ENCODE measurements at regions not wholly inside any gene's neighbourhood (a gene's known extent, or its start where the extent isn't known, plus 50 kb on each side); places are given as distances from the start of the nearest gene placed in this dataset.

DNA sequence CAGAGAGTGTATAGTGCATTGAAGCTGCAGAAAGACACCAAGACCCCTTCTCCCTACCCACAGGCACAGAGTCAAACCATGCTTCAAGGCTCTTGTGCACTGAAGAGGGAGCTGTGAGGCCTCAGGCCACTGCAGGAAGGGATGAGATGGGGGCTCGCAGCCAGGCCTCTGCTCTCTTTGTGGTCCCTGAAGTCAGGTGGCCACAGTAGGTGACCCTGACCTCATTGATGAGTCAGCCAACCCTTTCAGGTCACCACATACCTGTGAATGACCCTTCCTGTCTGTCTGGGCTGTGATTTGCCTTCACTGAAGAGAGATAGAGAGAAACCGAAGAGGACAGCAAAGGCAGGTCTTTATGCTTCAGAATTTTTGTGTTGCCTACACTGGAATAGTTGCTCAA is 372.1 kb downstream of the ACTL7B start:
- Histone ChIP-seq H3K9me3 (ENCODE audit: low read length) (no peaks in the 10 kb centered on the region), H3K36me3 (ENCODE audit: insufficient read depth, low read length) (no peaks in the 10 kb centered on the region), H3K27ac (ENCODE audit: low read depth, low read length, poor library complexity, severe bottlenecking) (no peak overlapping the region), H4K20me1 (ENCODE audit: insufficient read depth, low read length) (no peaks in the 10 kb centered on the region), H3K4me3 (ENCODE audit: low read depth, low read length, poor library complexity, severe bottlenecking) (no peak overlapping the region), H2AFZ (ENCODE audit: low read length) (no peak overlapping the region), H3K4me1 (ENCODE audit: insufficient read depth, low read length, severe bottlenecking) (no peaks in the 10 kb centered on the region), H3K9me2 (ENCODE audit: low read depth, low read length) (no peaks in the 10 kb centered on the region), H3K4me2 (ENCODE audit: low read length) (no peak overlapping the region), H3K27me3 (ENCODE audit: insufficient read depth, low read length) (no peaks in the 10 kb centered on the region), H3K9ac (ENCODE audit: low read length) (no peak overlapping the region), H3K79me2 (ENCODE audit: insufficient read depth, low read length) (no peaks in the 10 kb centered on the region), H3F3A (ENCODE audit: insufficient read depth, low read length) (no peaks in the 10 kb centered on the region)
- TF ChIP-seq, protein P1, sequence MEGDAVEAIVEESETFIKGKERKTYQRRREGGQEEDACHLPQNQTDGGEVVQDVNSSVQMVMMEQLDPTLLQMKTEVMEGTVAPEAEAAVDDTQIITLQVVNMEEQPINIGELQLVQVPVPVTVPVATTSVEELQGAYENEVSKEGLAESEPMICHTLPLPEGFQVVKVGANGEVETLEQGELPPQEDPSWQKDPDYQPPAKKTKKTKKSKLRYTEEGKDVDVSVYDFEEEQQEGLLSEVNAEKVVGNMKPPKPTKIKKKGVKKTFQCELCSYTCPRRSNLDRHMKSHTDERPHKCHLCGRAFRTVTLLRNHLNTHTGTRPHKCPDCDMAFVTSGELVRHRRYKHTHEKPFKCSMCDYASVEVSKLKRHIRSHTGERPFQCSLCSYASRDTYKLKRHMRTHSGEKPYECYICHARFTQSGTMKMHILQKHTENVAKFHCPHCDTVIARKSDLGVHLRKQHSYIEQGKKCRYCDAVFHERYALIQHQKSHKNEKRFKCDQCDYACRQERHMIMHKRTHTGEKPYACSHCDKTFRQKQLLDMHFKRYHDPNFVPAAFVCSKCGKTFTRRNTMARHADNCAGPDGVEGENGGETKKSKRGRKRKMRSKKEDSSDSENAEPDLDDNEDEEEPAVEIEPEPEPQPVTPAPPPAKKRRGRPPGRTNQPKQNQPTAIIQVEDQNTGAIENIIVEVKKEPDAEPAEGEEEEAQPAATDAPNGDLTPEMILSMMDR (IDR thresholded peaks at IDR 0.05; ENCODE audit: low read length) = no peak
- no peak for TF ChIP-seq EZH2 (IDR thresholded peaks at IDR 0.05; ENCODE audit: borderline replicate concordance, low read length)

DNA sequence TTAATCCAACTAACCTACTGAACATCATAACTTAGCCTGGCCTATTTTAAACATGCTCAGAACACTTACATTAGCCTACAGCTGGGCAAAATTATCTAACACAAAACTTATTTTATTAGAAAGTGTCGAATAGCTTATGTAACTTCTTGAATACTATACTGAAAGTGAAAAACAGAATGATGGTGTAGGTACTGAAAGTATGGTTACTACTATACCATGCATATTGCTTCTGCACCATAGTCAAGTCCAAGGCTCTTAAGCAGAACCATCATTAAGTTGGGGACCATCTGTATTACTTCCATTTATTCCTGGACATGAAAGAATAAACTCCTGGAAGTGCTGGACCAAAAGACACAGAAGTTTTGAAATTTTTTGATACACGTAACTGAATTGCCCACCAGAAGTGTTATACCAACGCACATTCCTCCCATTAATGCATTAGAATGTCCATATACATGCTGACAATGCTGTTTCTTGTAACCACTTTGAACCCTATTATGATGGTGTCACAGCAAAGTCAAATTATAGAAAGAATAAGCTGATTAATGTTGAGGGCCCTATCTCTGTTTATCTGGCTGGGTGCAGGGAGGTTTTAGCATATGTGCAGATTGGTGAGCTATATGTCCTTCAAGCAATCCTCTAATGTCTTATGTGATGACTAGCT is 375.7 kb downstream of the ACTL7B start:
- H3K9ac ChIP-seq (ENCODE audit: low read length) = no peak overlapping the region
- no peaks in the 10 kb centered on the region for H3F3A ChIP-seq (ENCODE audit: insufficient read depth, low read length)
- H2AFZ ChIP-seq (ENCODE audit: low read length) = no peak overlapping the region
- H3K27me3 ChIP-seq (ENCODE audit: insufficient read depth, low read length) = no peaks in the 10 kb centered on the region
- no peak overlapping the region for H3K27ac ChIP-seq (ENCODE audit: low read depth, low read length, poor library complexity, severe bottlenecking)
- TF ChIP-seq, protein P1 (IDR thresholded peaks at IDR 0.05; ENCODE audit: low read length) = no peak
- TF ChIP-seq EZH2 (IDR thresholded peaks at IDR 0.05; ENCODE audit: borderline replicate concordance, low read length) = no peak
- H3K4me2 ChIP-seq (ENCODE audit: low read length) = no peak overlapping the region
- H3K4me1 ChIP-seq (ENCODE audit: insufficient read depth, low read length, severe bottlenecking) = no peaks in the 10 kb centered on the region
- H3K9me3 ChIP-seq (ENCODE audit: low read length) = no peaks in the 10 kb centered on the region
- no peaks in the 10 kb centered on the region for H4K20me1 ChIP-seq (ENCODE audit: insufficient read depth, low read length)
- no peaks in the 10 kb centered on the region for H3K79me2 ChIP-seq (ENCODE audit: insufficient read depth, low read length)
- no peaks in the 10 kb centered on the region for H3K36me3 ChIP-seq (ENCODE audit: insufficient read depth, low read length)
- H3K4me3 ChIP-seq (ENCODE audit: low read depth, low read length, poor library complexity, severe bottlenecking) = no peak overlapping the region
- no peaks in the 10 kb centered on the region for H3K9me2 ChIP-seq (ENCODE audit: low read depth, low read length)

DNA sequence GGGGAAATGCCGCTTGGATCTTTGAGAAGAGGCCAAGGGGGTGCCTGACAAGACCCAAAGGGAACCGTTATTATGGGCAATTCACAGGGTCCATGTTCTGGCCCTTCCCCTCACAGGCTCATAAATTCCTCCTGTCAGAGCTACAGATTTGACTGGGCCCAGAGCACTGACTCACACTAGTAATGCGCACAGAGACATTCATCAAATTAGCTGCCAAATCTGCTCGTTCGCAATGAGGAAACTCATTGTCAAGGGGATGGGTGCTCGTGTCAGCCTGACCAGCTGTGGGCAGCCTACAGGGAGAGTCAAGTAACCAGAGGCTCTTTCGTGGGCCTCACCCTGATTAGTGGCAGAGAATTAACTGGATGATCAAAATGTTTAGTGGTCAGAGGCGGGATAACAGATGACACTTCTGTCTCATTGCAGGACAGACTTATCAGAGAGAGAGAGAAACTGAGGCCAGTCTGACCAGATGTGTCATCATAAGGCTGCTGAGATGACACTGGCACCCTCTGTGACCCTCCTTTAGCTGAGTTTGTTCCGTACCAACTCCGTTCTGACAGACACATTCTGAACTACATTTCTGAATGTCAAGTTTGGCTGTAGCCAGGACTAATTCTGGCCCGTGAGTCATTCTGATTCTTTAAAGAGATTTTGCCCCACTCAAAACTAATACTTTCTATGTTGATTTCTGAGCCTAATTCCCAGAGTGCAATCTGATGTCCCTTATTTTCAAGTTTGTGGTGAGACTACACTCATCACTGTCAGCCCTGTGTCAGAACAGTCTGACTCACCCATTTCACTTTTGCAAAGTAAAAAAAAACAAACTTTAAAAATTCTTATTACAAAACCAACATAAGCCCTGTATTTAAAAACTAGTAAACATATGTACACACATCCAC is 377.1 kb downstream of the ACTL7B start:
- no peaks in the 10 kb centered on the region for H3K9me2 ChIP-seq (ENCODE audit: low read depth, low read length)
- no peaks in the 10 kb centered on the region for H3K9me3 ChIP-seq (ENCODE audit: low read length)
- H3K4me1 ChIP-seq (ENCODE audit: insufficient read depth, low read length, severe bottlenecking) = no peaks in the 10 kb centered on the region
- peaks cover 3% of the 10 kb centered on the region; the same call in 1 of the 2 replicates for H3K27me3 ChIP-seq (ENCODE audit: insufficient read depth, low read length)
- no peak for TF ChIP-seq EZH2 (IDR thresholded peaks at IDR 0.05; ENCODE audit: borderline replicate concordance, low read length)
- TF ChIP-seq, protein P1 (IDR thresholded peaks at IDR 0.05; ENCODE audit: low read length) = no peak
- no peak overlapping the region for H2AFZ ChIP-seq (ENCODE audit: low read length)
- no peaks in the 10 kb centered on the region for H3K79me2 ChIP-seq (ENCODE audit: insufficient read depth, low read length)
- no peak overlapping the region for H3K4me3 ChIP-seq (ENCODE audit: low read depth, low read length, poor library complexity, severe bottlenecking)
- H3F3A ChIP-seq (ENCODE audit: insufficient read depth, low read length) = no peaks in the 10 kb centered on the region
- no peak overlapping the region for H3K27ac ChIP-seq (ENCODE audit: low read depth, low read length, poor library complexity, severe bottlenecking)
- no peak overlapping the region for H3K4me2 ChIP-seq (ENCODE audit: low read length)
- H4K20me1 ChIP-seq (ENCODE audit: insufficient read depth, low read length) = no peaks in the 10 kb centered on the region
- no peaks in the 10 kb centered on the region for H3K36me3 ChIP-seq (ENCODE audit: insufficient read depth, low read length)
- H3K9ac ChIP-seq (ENCODE audit: low read length) = no peak overlapping the region

Data from OCI-LY1 (cell line).